Testis (tissue), 2 donors: ENCODE measurements at regions not wholly inside any gene's neighbourhood (a gene's known extent, or its start where the extent isn't known, plus 50 kb on each side); places are given as distances from the start of the nearest gene placed in this dataset.

ENCODE experiments used
- DNase-seq: peaks from one replicate; pipeline ENCODE4 v3.0.0-alpha.2; 2019
- H3K27ac ChIP-seq, 2 donors: fragments of 200-600 bp; sonication (generic); one replicate each; pipeline ENCODE4 v1.5.1; 2019
- H3K27me3 ChIP-seq: fragments of 200-600 bp; sonication (generic); one replicate; pipeline ENCODE4 v1.5.1; 2019
- H3K36me3 ChIP-seq: fragments of 200-600 bp; sonication (generic); one replicate; pipeline ENCODE4 v1.5.1; 2017; ENCODE audit warnings: low read depth; ENCODE audit errors: missing control alignments
- H3K4me1 ChIP-seq: fragments of 200-600 bp; sonication (generic); one replicate; pipeline ENCODE4 v1.5.1; 2019
- H3K4me3 ChIP-seq, 2 donors: fragments of 200-600 bp; sonication (generic); one replicate each; pipeline ENCODE4 v1.5.1; 2017 to 2019
- H3K9me3 ChIP-seq: fragments of 200-600 bp; sonication (generic); one replicate; pipeline ENCODE4 v1.5.1; 2017
- CTCF ChIP-seq, 3 experiments: fragments of 450-650 bp in 2 of 3; fragments of 200-600 bp in 1 of 3; sonication (generic) in 1 of 3; IDR thresholded peaks; one replicate each; pipeline ENCODE4 v1.5.1; 2016 to 2019; ENCODE audit warnings: antibody characterized with exemption in 3 of 3, mild to moderate bottlenecking in 2 of 3, moderate library complexity in 1 of 3
- POLR2A ChIP-seq: fragments of 450-650 bp; IDR thresholded peaks from one replicate; pipeline ENCODE4 v1.6.1; 2017; ENCODE audit warnings: antibody characterized with exemption, mild to moderate bottlenecking, moderate library complexity
- WGBS, 2 donors: methylation state at CpG; one replicate each; pipeline ENCODE4 v1.1.5; 2018; 5-methylcytosine and 5-hydroxymethylcytosine counted together
- intact Hi-C: fragments of 100-400 bp; cut with DNase I; formaldehyde crosslinking; loops from one replicate; pipeline ENCODE4 v1.15.1; 2023; ENCODE audit warnings: low total_unique reads

- Histone ChIP-seq H3K4me1 (no peaks in the 10 kb centered on the region), H3K27ac (no peak overlapping the region), H3K4me3 (no peak overlapping the region), H3K36me3 (no peaks in the 10 kb centered on the region), H3K9me3 (no peaks in the 10 kb centered on the region), H3K27me3 (no peaks in the 10 kb centered on the region)
- 55 to 64% methylated on average over 5 of the region's 5 CpGs for WGBS, 2 donors
- DNase-seq, result no peak
- intact Hi-C loops, result no loop called here
- TF ChIP-seq POLR2A (no peak), CTCF (IDR thresholded peaks at IDR 0.05) (no peak)
These were observed 811.8 kb downstream of the UQCRFS1 start for GRCh38 chr19:28400953-28401671.

- Histone ChIP-seq H3K4me3 (no peak overlapping the region), H3K4me1 (no peaks in the 10 kb centered on the region), H3K9me3 (no peaks in the 10 kb centered on the region), H3K27me3 (no peaks in the 10 kb centered on the region), H3K27ac (no peak overlapping the region), H3K36me3 (no peaks in the 10 kb centered on the region)
- TF ChIP-seq POLR2A (no peak), CTCF (IDR thresholded peaks at IDR 0.05) (no peak)
- no peak for DNase-seq
- 79 to 85% methylated on average over 1 of the region's 1 CpG for WGBS, 2 donors
- intact Hi-C loops, result no loop called here
These were observed 813.8 kb downstream of the UQCRFS1 start for GRCh38 chr19:28399187-28399586.

- intact Hi-C loops, result no loop called here
- Histone ChIP-seq H3K27me3 (no peaks in the 10 kb centered on the region), H3K9me3 (no peaks in the 10 kb centered on the region)
These were observed 815.2 kb downstream of the UQCRFS1 start for GRCh38 chr19:28397800-28398199.

GRCh38 chr19:28397306-28397705, 815.6 kb downstream of the UQCRFS1 start:
- DNase-seq, result no peak
- H3K27ac ChIP-seq, result no peak overlapping the region
- H3K27me3 ChIP-seq, result no peaks in the 10 kb centered on the region
- H3K9me3 ChIP-seq, result no peaks in the 10 kb centered on the region
- WGBS, 2 donors, result 83 to 90% methylated on average over 8 to 10 of the region's 10 CpGs
- H3K4me3 ChIP-seq, result no peak overlapping the region
- intact Hi-C loops, result no loop called here
- no peaks in the 10 kb centered on the region for H3K4me1 ChIP-seq
- TF ChIP-seq POLR2A (no peak), CTCF (IDR thresholded peaks at IDR 0.05) (no peak)
- no peaks in the 10 kb centered on the region for H3K36me3 ChIP-seq

More at GRCh38 chr19:28397800-28398199, 815.2 kb downstream of the UQCRFS1 start:
- Histone ChIP-seq H3K36me3 (no peaks in the 10 kb centered on the region), H3K4me3 (no peak overlapping the region), H3K4me1 (no peaks in the 10 kb centered on the region), H3K27ac (no peak overlapping the region)
- TF ChIP-seq POLR2A, result no peak
- TF ChIP-seq CTCF (IDR thresholded peaks at IDR 0.05), result no peak
- no peak for DNase-seq
- 70 to 72% methylated on average over 5 of the region's 5 CpGs for WGBS, 2 donors

DNA sequence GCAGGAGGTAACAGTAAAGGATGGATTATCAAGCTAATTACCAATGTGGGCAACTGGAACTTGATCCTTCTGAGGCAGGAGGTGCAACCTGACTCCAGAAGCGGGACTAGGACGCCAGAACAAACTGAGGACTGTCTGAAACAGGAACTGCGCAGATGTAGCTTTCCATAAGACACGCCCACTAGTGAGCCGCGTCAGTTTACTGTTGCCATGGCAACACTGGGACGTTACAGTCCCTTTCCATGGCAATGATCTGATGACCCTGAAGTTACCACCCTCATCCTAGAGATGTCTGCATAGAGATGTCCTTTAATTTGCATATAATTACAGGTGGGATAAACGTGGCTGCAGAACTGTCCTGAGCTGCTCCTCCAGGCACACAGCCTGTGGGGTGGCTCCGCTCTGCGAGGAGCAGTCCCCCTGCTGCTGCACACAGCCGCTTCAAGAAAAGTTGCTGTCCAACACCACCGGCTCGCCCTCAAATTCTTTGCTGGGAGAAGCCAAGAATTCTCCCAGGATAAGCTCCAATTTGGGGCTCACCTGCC, 816.6 kb downstream of the UQCRFS1 start:
- no peaks in the 10 kb centered on the region for H3K36me3 ChIP-seq
- no peaks in the 10 kb centered on the region for H3K9me3 ChIP-seq
- DNase-seq, result peak; percentile 33
- no peaks in the 10 kb centered on the region for H3K27me3 ChIP-seq
- intact Hi-C loops, result no loop called here
- H3K4me3 ChIP-seq, result no peak overlapping the region
- no peaks in the 10 kb centered on the region for H3K4me1 ChIP-seq
- TF ChIP-seq CTCF (IDR thresholded peaks at IDR 0.05), result no peak
- TF ChIP-seq POLR2A, result no peak
- H3K27ac ChIP-seq, result no peak overlapping the region
- 46 to 52% methylated on average over 13 of the region's 13 CpGs for WGBS, 2 donors
